HG03521 (cell line): ENCODE measurements at regions not wholly inside any gene's neighbourhood (a gene's known extent, or its start where the extent isn't known, plus 50 kb on each side); places are given as distances from the start of the nearest gene placed in this dataset.
"Not testable (repeated sequence)": the region's sequence is repeated elsewhere in the genome, so short reads cannot be mapped to it uniquely, and the experiment has no call there.

Experiments
- ATAC-seq: cut with Tn5 transposase; IDR thresholded peaks from one replicate; pipeline ENCODE4 v1.9.1; 2021; ENCODE audit warnings: mild to moderate bottlenecking, moderate library complexity; ENCODE audit not compliant: unreplicated experiment

DNA sequence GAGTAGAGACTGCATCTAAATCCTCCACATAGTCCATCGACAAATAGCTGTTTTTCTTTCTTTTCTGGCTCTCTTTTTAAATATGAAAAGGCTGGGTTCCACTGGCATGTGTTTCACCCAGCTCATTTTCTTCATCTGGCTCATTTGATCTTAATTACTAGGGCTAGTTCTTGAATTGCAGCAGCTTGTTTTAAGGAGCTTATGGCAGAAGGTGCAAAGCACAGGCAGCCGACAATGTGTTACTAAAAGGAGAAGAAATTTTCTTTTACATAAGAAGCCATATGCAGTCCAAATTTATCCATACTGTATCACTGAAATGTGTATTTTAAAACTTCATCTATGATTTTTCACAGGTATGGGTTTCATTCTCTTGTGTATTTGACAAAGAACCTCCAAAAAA, 205.6 kb upstream of the PTER start:
- ATAC-seq = no peak

- ATAC-seq = no peak
These were observed 204.9 kb upstream of the PTER start for GRCh38 chr10:16231734-16232435.

GRCh38 chr10:16232441-16232840, 204.4 kb upstream of the PTER start:
- ATAC-seq = no peak

- ATAC-seq = no peak
These were observed 201.9 kb upstream of the PTER start for GRCh38 chr10:16234916-16235315.

- ATAC-seq = no peak
These were observed 194.4 kb upstream of the PTER start for GRCh38 chr10:16242446-16242845.

DNA sequence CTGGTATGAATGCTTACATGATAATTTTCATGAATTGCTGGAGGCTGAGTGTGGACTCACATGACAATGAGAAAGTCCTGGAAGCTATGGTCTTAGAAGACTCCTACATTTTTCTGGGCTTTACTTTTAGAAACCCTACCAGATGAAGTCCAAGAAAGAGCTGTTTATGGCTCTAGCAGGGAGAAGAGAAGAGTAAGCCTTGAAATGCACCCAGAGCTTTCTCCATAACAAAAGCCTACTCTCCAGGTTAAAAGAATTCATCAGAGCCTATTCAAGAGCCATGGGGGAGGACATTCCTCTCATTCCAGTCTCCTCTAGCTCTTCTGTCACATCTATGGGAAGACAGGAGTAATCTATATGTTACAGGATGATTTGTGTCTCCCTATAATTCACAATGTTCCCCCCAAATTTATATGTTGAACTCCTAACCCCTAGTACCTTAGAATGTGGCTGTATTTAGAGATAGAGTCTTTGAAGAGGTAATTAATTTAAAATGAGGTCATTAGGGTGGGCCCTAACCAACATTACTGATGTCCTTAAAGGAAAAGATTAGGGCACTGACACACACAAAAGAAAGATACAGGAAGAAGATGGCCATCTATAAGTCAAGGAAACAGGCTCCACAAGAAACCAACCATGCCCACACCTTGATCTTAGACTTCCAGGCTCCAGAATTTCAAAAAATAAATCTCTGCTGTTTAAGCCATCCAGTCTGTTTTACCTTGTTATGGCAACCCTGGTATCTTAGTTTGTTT, 193.8 kb upstream of the PTER start:
- no peak for ATAC-seq

GRCh38 chr10:16250136-16250535, 186.7 kb upstream of the PTER start:
- not testable (repeated sequence) for ATAC-seq

- no peak for ATAC-seq
These were observed 180.5 kb upstream of the PTER start for GRCh38 chr10:16256336-16256735.

DNA sequence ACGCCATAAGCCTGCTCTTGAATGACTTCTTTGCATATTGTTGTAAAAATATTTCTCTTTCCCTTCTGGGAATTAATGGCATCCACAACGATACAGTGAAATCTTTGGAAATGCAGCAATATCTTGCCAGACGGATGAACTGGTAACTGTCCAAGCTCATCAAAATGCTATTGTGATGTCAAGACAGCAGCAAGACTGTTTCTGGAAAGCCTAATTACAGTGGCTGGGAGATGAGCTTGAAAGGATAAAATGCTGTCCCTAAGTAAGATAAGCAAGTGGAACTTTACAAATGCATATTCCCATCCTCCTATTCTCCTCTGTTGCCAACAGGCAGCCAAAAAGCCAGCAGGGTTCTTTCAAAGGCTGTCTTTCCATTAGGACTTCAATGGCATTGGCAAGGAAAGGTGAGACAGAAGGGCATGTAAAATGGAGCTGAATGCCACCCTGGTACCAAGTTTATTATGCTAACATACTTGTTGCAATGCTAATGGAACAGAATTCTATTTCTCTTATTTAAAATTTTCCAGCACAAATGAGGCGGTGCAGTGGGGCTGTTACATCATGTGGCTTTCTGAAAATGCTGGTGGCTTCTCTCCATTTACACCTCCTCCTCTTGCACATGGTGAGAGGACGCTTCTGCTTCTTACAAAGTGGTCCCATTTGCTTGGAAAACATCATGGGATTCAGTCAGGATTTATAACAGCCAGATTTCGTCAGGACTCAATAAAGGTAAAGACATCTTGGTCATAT, 178.3 kb upstream of the PTER start:
- no peak for ATAC-seq

DNA sequence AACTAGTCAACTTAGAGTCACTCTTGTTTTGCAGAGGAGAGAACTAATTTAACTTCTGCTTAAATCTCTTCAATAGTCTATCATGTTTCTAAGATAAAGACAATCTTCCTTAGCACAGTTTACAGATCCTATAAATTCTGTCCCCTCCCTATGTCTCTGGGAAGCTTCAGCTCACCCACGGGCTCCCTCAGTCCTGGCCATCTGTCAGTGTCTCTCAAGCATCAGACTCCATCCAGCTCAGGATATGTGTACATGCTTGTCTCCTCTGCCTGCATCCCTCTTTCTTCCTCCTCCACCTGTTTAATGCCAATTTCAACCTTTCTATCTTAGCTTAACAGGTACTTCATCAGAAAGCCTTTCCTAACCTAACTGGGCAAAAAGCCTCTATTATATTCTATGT, 177.1 kb upstream of the PTER start:
- no peak for ATAC-seq

DNA sequence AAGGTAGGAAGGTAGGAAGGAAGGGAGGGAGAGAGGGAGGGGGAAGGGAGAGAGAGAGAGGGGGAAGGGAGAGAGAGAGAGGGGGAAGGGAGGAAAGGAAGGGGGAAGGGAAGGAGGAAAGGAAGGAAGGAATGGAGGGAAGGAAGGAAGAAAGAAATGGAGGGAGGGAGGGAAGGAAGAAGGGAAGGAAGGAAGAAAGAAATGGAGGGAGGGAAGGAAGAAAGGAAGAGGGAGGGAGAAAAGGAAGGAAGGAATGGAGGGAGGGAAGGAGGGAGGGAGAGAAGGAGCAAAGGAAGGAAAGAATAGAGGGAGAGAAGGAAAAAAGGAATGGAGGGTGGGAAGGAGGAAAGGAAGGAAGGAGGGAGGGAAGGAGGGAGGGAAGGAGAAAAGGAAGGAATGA, 176.4 kb upstream of the PTER start:
- no peak for ATAC-seq

- no peak for ATAC-seq
These were observed 165.2 kb upstream of the PTER start for GRCh38 chr10:16271571-16271970.

DNA sequence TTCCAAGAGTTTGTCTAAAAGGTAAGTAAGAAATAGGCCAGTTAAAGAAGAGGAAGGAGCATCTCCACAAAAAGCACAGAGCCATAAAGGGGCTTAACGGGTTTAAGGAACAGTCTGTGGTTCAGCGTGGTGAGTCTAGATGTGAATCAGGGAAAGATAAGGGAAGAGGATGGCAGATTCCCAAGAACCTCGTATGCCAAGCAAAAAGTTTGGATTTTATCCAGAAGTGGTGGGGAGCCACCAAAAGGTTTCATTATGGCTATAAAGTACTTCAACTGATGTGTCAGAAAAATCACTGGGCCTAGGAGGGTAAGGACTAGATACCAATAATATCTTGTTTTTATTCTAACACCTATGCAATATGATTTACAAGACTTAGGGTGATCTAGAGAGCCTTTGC, 161.9 kb upstream of the PTER start:
- no peak for ATAC-seq

DNA sequence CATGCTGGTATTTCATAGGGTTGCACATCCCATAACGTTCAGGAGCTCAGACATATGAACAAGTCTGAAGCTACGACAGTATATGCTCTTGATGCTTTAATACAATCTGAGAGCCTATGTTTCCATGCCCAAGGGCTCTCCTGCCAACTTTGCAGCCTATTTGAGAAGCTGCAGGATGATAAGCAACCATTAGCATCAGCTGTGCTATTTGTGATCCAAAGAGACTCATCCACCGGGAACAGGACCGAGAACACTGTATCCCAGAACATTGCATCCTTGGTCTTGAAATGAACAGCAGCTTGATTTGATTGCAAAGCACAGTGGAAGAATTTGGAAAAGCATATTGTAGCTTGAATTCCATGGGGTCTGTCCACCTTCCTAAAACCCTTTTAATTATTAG, 156.2 kb upstream of the PTER start:
- ATAC-seq = no peak

DNA sequence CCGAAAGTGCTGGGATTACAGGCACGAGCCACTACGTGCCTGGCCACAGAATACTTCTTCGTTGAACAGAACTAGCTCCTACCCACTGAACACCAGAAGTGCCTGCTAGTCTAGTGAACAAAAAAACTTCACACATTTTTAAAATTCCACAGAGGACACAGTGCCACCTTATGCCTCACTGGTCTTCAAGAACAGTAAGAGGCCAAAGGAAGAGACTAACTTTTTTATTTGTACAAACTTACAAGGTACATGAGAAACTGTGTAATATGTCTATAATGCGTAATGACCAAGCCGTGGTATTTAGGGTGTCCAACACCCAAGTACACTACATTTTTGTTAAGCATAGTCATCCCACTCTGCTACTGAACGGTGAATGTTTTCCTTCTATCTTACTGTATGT, 144.4 kb upstream of the PTER start:
- ATAC-seq = no peak

- no peak for ATAC-seq
These were observed 139.7 kb upstream of the PTER start for GRCh38 chr10:16297069-16297468.

DNA sequence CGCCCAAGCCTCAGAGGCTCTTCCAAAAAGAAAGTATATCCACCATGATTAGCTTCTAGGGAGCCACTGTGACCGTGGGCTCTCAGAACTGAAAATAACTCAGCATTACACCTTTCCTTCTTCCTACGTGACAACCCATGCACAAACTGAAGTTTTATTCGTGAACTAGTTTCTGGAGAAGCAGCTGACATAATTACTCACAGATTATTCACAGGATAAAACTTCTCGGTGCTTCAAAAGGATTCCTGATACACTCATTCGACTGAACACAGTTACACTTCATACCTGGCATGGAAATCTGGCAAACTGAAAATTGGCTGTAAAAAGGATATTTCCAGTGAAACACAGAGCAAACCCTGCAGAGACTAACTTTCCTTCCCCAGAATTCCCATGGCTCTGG, 139.2 kb upstream of the PTER start:
- ATAC-seq = no peak

- no peak for ATAC-seq
These were observed 132.5 kb upstream of the PTER start for GRCh38 chr10:16304311-16304710.

DNA sequence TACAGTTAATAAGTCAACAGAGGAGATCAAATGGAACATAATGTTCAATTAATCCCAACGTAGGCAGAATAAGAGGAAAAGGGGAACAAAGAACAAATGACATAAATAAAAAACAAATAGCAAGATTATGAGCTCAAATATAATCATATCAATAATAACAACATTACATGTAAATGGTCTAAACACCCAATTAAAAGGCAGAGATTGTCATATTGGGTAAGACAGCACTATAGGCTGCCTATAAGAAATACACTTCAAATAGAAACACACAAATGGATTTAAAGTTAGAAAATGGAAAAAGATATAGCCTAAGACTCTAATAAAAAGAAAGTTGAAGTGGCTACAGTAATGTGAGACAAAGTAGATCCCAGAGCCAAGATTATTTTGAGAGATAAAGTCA, 126.4 kb upstream of the PTER start:
- ATAC-seq = no peak

GRCh38 chr10:16314259-16314658, 122.6 kb upstream of the PTER start:
- ATAC-seq = no peak

DNA sequence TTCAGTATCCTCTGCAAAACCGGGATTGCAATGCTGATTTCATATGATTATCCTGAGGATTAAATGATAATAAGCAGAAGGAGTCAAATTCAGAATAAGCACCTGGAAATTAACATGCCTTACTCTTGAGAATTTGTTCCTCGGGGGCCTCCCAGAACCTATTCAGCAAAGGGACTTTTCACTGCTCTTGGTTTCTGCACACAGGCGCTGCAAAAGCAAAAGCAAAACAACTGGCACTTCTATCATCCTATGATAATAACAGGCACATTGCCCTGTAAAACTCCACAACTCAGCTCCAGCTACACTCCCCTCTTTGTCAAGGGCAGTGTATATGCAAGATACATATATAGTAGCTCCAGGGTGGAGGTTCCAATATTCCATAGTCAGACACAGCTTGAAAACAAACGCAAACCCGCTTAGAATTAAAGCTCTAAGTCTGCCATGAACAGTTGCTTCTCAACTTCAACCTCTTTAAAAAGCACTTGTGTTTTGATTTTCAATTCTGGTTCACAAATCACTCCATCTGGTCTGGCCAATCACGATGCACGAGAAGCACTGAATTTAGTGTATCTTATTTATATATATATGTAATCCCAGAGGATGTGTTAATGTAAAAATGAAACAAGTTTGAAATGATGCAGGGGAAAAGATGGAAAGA, 119.9 kb upstream of the PTER start:
- ATAC-seq = no peak
